H1 (cell line): ENCODE measurements at regions not wholly inside any gene's neighbourhood (a gene's known extent, or its start where the extent isn't known, plus 50 kb on each side); places are given as distances from the start of the nearest gene placed in this dataset.

ENCODE experiments used
- CTCF ChIA-PET: fragments of 300-600 bp; sonication (Branson Sonifier 250); formaldehyde crosslinking; loops from one replicate; lab custom pipeline; 2021; ENCODE audit not compliant: partially characterized antibody; lab: Charles Lee
- POLR2A ChIA-PET: fragments of 300-600 bp; sonication (Branson Sonifier 250); formaldehyde crosslinking; loops from one replicate; lab custom pipeline; 2021; ENCODE audit warnings: inconsistent platforms; ENCODE audit not compliant: partially characterized antibody; lab: Charles Lee
- DNase-seq, 2 experiments: peaks; one replicate each; pipeline versions ENCODE4 v3.0.0 to v3.0.0-alpha.2; 2010 to 2022; ENCODE audit warnings: low spot score in 2 of 2, low read depth in 1 of 2, mixed read lengths in 1 of 2
- FAIRE-seq: peaks from 2 replicates; lab custom pipeline; 2011; peaks lifted over from hg19 to GRCh38; lab: Jason Lieb, UNC
- H2AFZ ChIP-seq: 2 replicates; pipeline ENCODE4 v1.8.1; 2012; ENCODE audit warnings: low read length, inconsistent platforms
- H2AK5ac ChIP-seq: 2 replicates; pipeline ENCODE4 v1.6.1; 2013; ENCODE audit warnings: low read depth, low read length
- H2BK120ac ChIP-seq: replicated peaks from 2 replicates; pipeline ENCODE3; 2013; ENCODE audit warnings: low read depth, low read length, inconsistent platforms
- H2BK12ac ChIP-seq: 2 replicates; pipeline ENCODE4 v1.6.1; 2013; ENCODE audit warnings: low read depth, low read length
- H2BK15ac ChIP-seq: 2 replicates; pipeline ENCODE4 v1.6.1; 2013; ENCODE audit warnings: low read length
- H2BK20ac ChIP-seq: 2 replicates; pipeline ENCODE4 v1.6.1; 2013; ENCODE audit warnings: low read length
- H2BK5ac ChIP-seq: 2 replicates; pipeline ENCODE4 v1.6.1; 2013; ENCODE audit warnings: low read depth, low read length
- H3K14ac ChIP-seq: 2 replicates; pipeline ENCODE4 v1.6.1; 2013; ENCODE audit warnings: inconsistent platforms; ENCODE audit not compliant: insufficient read length
- H3K18ac ChIP-seq: 2 replicates; pipeline ENCODE4 v1.6.1; 2013; ENCODE audit warnings: low read length; ENCODE audit errors: extremely low read depth
- H3K23ac ChIP-seq: 2 replicates; pipeline ENCODE4 v1.6.1; 2013; ENCODE audit warnings: inconsistent platforms; ENCODE audit not compliant: insufficient read length
- H3K23me2 ChIP-seq: 2 replicates; pipeline ENCODE4 v1.6.1; 2013; ENCODE audit warnings: low read depth, low read length
- H3K27ac ChIP-seq: 2 replicates; pipeline ENCODE4 v1.6.1; 2011; ENCODE audit warnings: low read depth, low read length, inconsistent platforms
- H3K27me3 ChIP-seq, 4 experiments: replicated peaks in 1 of 4; 1 replicate in 1 of 4; 2 replicates in 3 of 4; pipeline versions ENCODE4 v1.6.1 to v1.8.1; 2011 to 2013; ENCODE audit warnings: low read length in 3 of 4, mild to moderate bottlenecking in 3 of 4, inconsistent platforms in 2 of 4, mixed read lengths in 2 of 4, moderate library complexity in 1 of 4; ENCODE audit not compliant: control insufficient read depth in 3 of 4, insufficient read depth in 3 of 4; ENCODE audit errors: extremely low read depth in 1 of 4
- H3K36me3 ChIP-seq, 4 experiments: 2 replicates each; pipeline versions ENCODE4 v1.6.1 to v1.8.1; 2011 to 2013; ENCODE audit warnings: mild to moderate bottlenecking in 4 of 4, low read length in 3 of 4, moderate library complexity in 2 of 4, control low read depth in 1 of 4, inconsistent platforms in 1 of 4; ENCODE audit not compliant: insufficient read depth in 4 of 4, control insufficient read depth in 2 of 4
- H3K4ac ChIP-seq: replicated peaks from 2 replicates; pipeline ENCODE3; 2013; ENCODE audit warnings: low read length, low read depth, mixed read lengths, inconsistent platforms; ENCODE audit not compliant: insufficient read length
- H3K4me1 ChIP-seq, 4 experiments: replicated peaks in 1 of 4; 1 replicate in 1 of 4; 2 replicates in 3 of 4; pipeline versions ENCODE4 v1.6.1 to v1.8.1; 2011 to 2013; ENCODE audit warnings: low read length in 3 of 4, inconsistent platforms in 2 of 4, mixed read lengths in 1 of 4; ENCODE audit not compliant: insufficient read depth in 4 of 4, control insufficient read depth in 3 of 4
- H3K4me2 ChIP-seq, 2 experiments: 2 replicates each; pipeline versions ENCODE4 v1.6.1 to v1.8.1; 2011 to 2013; ENCODE audit warnings: low read depth in 2 of 2, low read length in 2 of 2, control low read depth in 1 of 2, inconsistent platforms in 1 of 2, mild to moderate bottlenecking in 1 of 2; ENCODE audit not compliant: insufficient read depth in 1 of 2
- H3K4me3 ChIP-seq, 4 experiments: fragments of 200-600, 300-600 bp in 1 of 4; sonication (generic), shearing (Covaris generic), sonication (Bioruptor Twin) in 1 of 4; 2 replicates each; pipeline versions ENCODE4 v1.5.1 to v1.8.1; 2011 to 2016; ENCODE audit warnings: low read length in 4 of 4, low read depth in 3 of 4, control low read depth in 2 of 4, inconsistent platforms in 2 of 4, mild to moderate bottlenecking in 2 of 4, mixed read lengths in 1 of 4, moderate library complexity in 1 of 4; ENCODE audit not compliant: insufficient read depth in 2 of 4; ENCODE audit errors: extremely low read depth in 1 of 4
- H3K56ac ChIP-seq: replicated peaks from 2 replicates; pipeline ENCODE3; 2013; ENCODE audit warnings: low read depth, mild to moderate bottlenecking, mixed read lengths, low read length, inconsistent platforms; ENCODE audit not compliant: insufficient read length
- H3K79me1 ChIP-seq: 2 replicates; pipeline ENCODE4 v1.6.1; 2013; ENCODE audit warnings: low read depth, low read length, control low read depth
- H3K79me2 ChIP-seq, 2 experiments: 2 replicates each; pipeline versions ENCODE4 v1.6.1 to v1.8.1; 2012 to 2013; ENCODE audit warnings: low read length in 2 of 2, mild to moderate bottlenecking in 2 of 2, inconsistent platforms in 1 of 2; ENCODE audit not compliant: insufficient read depth in 2 of 2, control insufficient read depth in 1 of 2
- H3K9ac ChIP-seq, 4 experiments: replicated peaks in 1 of 4; 1 replicate in 1 of 4; 2 replicates in 3 of 4; pipeline versions ENCODE4 v1.6.1 to v1.8.1; 2011 to 2013; ENCODE audit warnings: low read depth in 3 of 4, low read length in 3 of 4, control low read depth in 2 of 4, mild to moderate bottlenecking in 2 of 4, moderate library complexity in 2 of 4, inconsistent platforms in 1 of 4; ENCODE audit errors: extremely low read depth in 1 of 4
- H3K9me3 ChIP-seq, 2 experiments: 2 replicates each; pipeline versions ENCODE4 v1.6.1 to v1.8.1; 2012 to 2013; ENCODE audit warnings: mild to moderate bottlenecking in 2 of 2, moderate library complexity in 2 of 2, control low read depth in 1 of 2, inconsistent platforms in 1 of 2, low read depth in 1 of 2, low read length in 1 of 2, mixed read lengths in 1 of 2; ENCODE audit not compliant: insufficient read depth in 2 of 2
- H4K20me1 ChIP-seq, 2 experiments: replicated peaks in 1 of 2; 2 replicates each; pipeline versions ENCODE3 to v1.8.1; 2011 to 2013; ENCODE audit warnings: inconsistent platforms in 2 of 2, low read length in 2 of 2, mild to moderate bottlenecking in 1 of 2; ENCODE audit not compliant: insufficient read depth in 2 of 2, control insufficient read depth in 1 of 2
- H4K5ac ChIP-seq: 2 replicates; pipeline ENCODE4 v1.6.1; 2013; ENCODE audit warnings: low read length, low read depth, mixed read lengths, inconsistent platforms; ENCODE audit not compliant: insufficient read length
- H4K8ac ChIP-seq: 2 replicates; pipeline ENCODE4 v1.8.0; 2013; ENCODE audit warnings: mild to moderate bottlenecking, moderate library complexity, low read length, inconsistent platforms; ENCODE audit not compliant: insufficient read depth; ENCODE audit errors: extremely low read depth
- H4K91ac ChIP-seq: replicated peaks from 2 replicates; pipeline ENCODE3; 2013; ENCODE audit warnings: low read length, mixed read lengths, inconsistent platforms; ENCODE audit not compliant: insufficient read length
- BRCA1 ChIP-seq: IDR thresholded peaks from 2 replicates; pipeline ENCODE4 v1.6.1; 2012; ENCODE audit warnings: low read depth, low read length, improper control_type of control experiment
- CHD1 ChIP-seq: IDR thresholded peaks from 2 replicates; pipeline ENCODE4 v1.6.1; 2012; ENCODE audit warnings: low read depth, low read length, improper control_type of control experiment
- NRF1 ChIP-seq: IDR thresholded peaks from 2 replicates; pipeline ENCODE4 v1.6.1; 2011; ENCODE audit warnings: mild to moderate bottlenecking, low read depth, low read length, improper control_type of control experiment
- RNF2 ChIP-seq: fragments of 200-900, 300-1000 bp; sonication (generic); IDR thresholded peaks from 2 replicates; pipeline ENCODE4 v1.7.1; 2016; ENCODE audit warnings: borderline replicate concordance, low read depth, mild to moderate bottlenecking, antibody characterized with exemption, low read length; ENCODE audit not compliant: poor library complexity, severe bottlenecking; ENCODE audit errors: missing control alignments
- SAP30 ChIP-seq: fragments of 300-600 bp; sonication (generic); IDR thresholded peaks from 2 replicates; pipeline ENCODE4 v1.7.1; 2012; ENCODE audit warnings: low read length, moderate library complexity, mild to moderate bottlenecking, inconsistent platforms; ENCODE audit not compliant: insufficient read depth, insufficient replicate concordance
- ZNF274 ChIP-seq: IDR thresholded peaks from 2 replicates; pipeline ENCODE4 v1.7.0; 2012; ENCODE audit warnings: low read length, borderline replicate concordance; ENCODE audit errors: extremely low read depth
- WGBS, 2 experiments: shearing (Covaris generic) in 1 of 2; methylation state at CpG; one replicate each; pipeline versions ENCODE4 v1.1.6 to v1.1.7; 2013 to 2015; ENCODE audit warnings: low lambda C conversion rate in 2 of 2, mixed read lengths in 2 of 2, inconsistent platforms in 1 of 2, low coverage in 1 of 2, missing lambda C conversion rate in 1 of 2; ENCODE audit not compliant: insufficient replicate concordance in 2 of 2, insufficient coverage in 1 of 2, insufficient read length in 1 of 2; ENCODE audit errors: extremely low coverage in 1 of 2, missing lambda C conversion rate in 1 of 2; 5-methylcytosine and 5-hydroxymethylcytosine counted together

- H3K79me2 ChIP-seq: no peaks in the 10 kb centered on the region
- no peak overlapping the region for H3K23ac ChIP-seq
- H2BK20ac ChIP-seq: no peak overlapping the region
- no peak overlapping the region for H2AK5ac ChIP-seq
- no peaks in the 10 kb centered on the region for H3K36me3 ChIP-seq
- H2BK5ac ChIP-seq: no peak overlapping the region
- no peak overlapping the region for H3K14ac ChIP-seq
- H2BK15ac ChIP-seq: no peak overlapping the region
- H3K9ac ChIP-seq: no peak overlapping the region
- 96% methylated on average over 9 of the region's 9 CpGs; no CpG with 5 or more reads in 1 of the 2 experiments for WGBS, 2 experiments
- no peak overlapping the region for H3K4ac ChIP-seq
- no peak for TF ChIP-seq ZNF274
- no peak for TF ChIP-seq CHD1
- TF ChIP-seq BRCA1: no peak
- TF ChIP-seq RNF2: no peak
- TF ChIP-seq SAP30: no peak
- no peak for TF ChIP-seq NRF1
- FAIRE-seq (no peak), DNase-seq (no peak)
- H4K8ac ChIP-seq: no peak overlapping the region
- no peak overlapping the region for H2BK120ac ChIP-seq
- no peak overlapping the region for H2AFZ ChIP-seq
- H3K4me3 ChIP-seq: no peak overlapping the region
- H4K5ac ChIP-seq: no peak overlapping the region
- H3K4me2 ChIP-seq: no peak overlapping the region
- no peaks in the 10 kb centered on the region for H3K9me3 ChIP-seq
- no peaks in the 10 kb centered on the region for H4K20me1 ChIP-seq
- H3K18ac ChIP-seq: no peak overlapping the region
- H3K23me2 ChIP-seq: no peaks in the 10 kb centered on the region
- H3K27ac ChIP-seq: no peak overlapping the region
- no peaks in the 10 kb centered on the region for H3K79me1 ChIP-seq
- H4K91ac ChIP-seq: no peak overlapping the region
- peaks cover 0 to 2% (median 0%) of the 10 kb centered on the region in 4 experiments; a peak in 1 of 7 replicates for H3K4me1 ChIP-seq
- ChIA-PET CTCF (interaction anchor here (0.5 to 2.1 kb wide), 10 partner anchors 13 to 1098 kb away, joined by 3 to 8 read pairs (median 3); no protein-coding TSS in a partner anchor), POLR2A (interaction anchor here (0.5 kb wide), 1 partner anchor 52 kb away, joined by 3 read pairs; no protein-coding TSS in a partner anchor)
- no peak overlapping the region for H3K56ac ChIP-seq
- no peaks in the 10 kb centered on the region for H3K27me3 ChIP-seq
- H2BK12ac ChIP-seq: no peak overlapping the region
Measured at GRCh38 chr2:128748835-128749605, 430.4 kb upstream of the HS6ST1 start.
